Right atrium auricular region (tissue), 2 donors: ENCODE measurements at regions not wholly inside any gene's neighbourhood (a gene's known extent, or its start where the extent isn't known, plus 50 kb on each side); places are given as distances from the start of the nearest gene placed in this dataset.

Source experiments
- DNase-seq: peaks from one replicate; pipeline ENCODE4 v3.0.0-alpha.2; 2019; ENCODE audit warnings: low spot score
- H3K27ac ChIP-seq, 2 donors: fragments of 200-600 bp; sonication (generic); 1 replicate in 1 of 2; 2 replicates in 1 of 2; pipeline ENCODE4 v1.5.1; 2016 to 2019
- H3K27me3 ChIP-seq, 2 donors: fragments of 200-600 bp; sonication (generic); one replicate each; pipeline versions ENCODE4 v1.5.1 to v1.6.0; 2017 to 2019
- H3K36me3 ChIP-seq: fragments of 200-600 bp; sonication (generic); one replicate; pipeline ENCODE4 v1.5.1; 2016
- H3K4me1 ChIP-seq, 2 donors: fragments of 200-600 bp; sonication (generic); one replicate each; pipeline versions ENCODE4 v1.5.1 to v1.6.0; 2017 to 2019
- H3K4me3 ChIP-seq, 2 donors: fragments of 200-600 bp; sonication (generic); 1 replicate in 1 of 2; 2 replicates in 1 of 2; pipeline ENCODE4 v1.5.1; 2017 to 2019; ENCODE audit warnings: mild to moderate bottlenecking in 1 of 2, moderate library complexity in 1 of 2
- H3K9me3 ChIP-seq, 2 donors: fragments of 200-600 bp; sonication (generic); one replicate each; pipeline ENCODE4 v1.5.1; 2019
- TF ChIP-seq, protein P1 (sequence below), 2 donors: fragments of 200-600 bp; sonication (generic); IDR thresholded peaks; one replicate each; pipeline ENCODE4 v1.5.1; 2019; ENCODE audit warnings: antibody characterized with exemption in 2 of 2

- no peaks in the 10 kb centered on the region for H3K9me3 ChIP-seq
- no peaks in the 10 kb centered on the region for H3K4me1 ChIP-seq
- TF ChIP-seq, protein P1, sequence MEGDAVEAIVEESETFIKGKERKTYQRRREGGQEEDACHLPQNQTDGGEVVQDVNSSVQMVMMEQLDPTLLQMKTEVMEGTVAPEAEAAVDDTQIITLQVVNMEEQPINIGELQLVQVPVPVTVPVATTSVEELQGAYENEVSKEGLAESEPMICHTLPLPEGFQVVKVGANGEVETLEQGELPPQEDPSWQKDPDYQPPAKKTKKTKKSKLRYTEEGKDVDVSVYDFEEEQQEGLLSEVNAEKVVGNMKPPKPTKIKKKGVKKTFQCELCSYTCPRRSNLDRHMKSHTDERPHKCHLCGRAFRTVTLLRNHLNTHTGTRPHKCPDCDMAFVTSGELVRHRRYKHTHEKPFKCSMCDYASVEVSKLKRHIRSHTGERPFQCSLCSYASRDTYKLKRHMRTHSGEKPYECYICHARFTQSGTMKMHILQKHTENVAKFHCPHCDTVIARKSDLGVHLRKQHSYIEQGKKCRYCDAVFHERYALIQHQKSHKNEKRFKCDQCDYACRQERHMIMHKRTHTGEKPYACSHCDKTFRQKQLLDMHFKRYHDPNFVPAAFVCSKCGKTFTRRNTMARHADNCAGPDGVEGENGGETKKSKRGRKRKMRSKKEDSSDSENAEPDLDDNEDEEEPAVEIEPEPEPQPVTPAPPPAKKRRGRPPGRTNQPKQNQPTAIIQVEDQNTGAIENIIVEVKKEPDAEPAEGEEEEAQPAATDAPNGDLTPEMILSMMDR (IDR thresholded peaks at IDR 0.05): no peak
- no peak overlapping the region for H3K4me3 ChIP-seq
- no peak overlapping the region for H3K27ac ChIP-seq
- no peaks in the 10 kb centered on the region for H3K27me3 ChIP-seq
- no peaks in the 10 kb centered on the region for H3K36me3 ChIP-seq
- DNase-seq: no peak
Observed at GRCh38 chr6:163641706-163642105, 227.2 kb downstream of the QKI start.

DNA sequence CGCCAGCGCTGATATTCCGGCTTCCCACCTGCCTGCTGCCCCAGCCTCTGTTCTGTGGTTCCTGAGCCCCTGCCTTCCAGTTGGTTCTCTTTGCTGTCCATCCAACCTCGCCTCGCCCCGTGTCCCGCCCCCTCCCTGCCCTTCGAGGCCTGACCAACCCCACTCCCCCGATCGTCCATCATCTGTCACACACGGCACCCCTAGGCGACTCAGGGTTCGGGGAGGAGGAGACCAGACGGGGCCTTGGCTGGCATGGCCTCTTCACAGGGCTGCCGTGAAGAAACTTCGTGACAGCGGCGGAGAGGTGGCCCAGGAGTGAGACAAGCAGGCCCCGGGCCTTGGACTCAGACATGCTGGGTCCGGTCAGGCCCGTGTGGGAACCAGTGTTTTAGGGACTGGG lies 226.1 kb downstream of the QKI start:
- no peaks in the 10 kb centered on the region for H3K9me3 ChIP-seq
- H3K4me1 ChIP-seq: no peaks in the 10 kb centered on the region
- DNase-seq: no peak
- TF ChIP-seq, protein P1 (IDR thresholded peaks at IDR 0.05): no peak
- H3K27ac ChIP-seq: no peak overlapping the region
- no peak overlapping the region for H3K4me3 ChIP-seq
- H3K27me3 ChIP-seq: no peaks in the 10 kb centered on the region
- no peaks in the 10 kb centered on the region for H3K36me3 ChIP-seq

GRCh38 chr6:163637524-163637923 lies 223.0 kb downstream of the QKI start:
- no peak for DNase-seq

GRCh38 chr6:163635731-163636364 lies 221.3 kb downstream of the QKI start:
- Histone ChIP-seq H3K4me1 (no peaks in the 10 kb centered on the region), H3K4me3 (no peak overlapping the region), H3K36me3 (no peaks in the 10 kb centered on the region), H3K27ac (no peak overlapping the region), H3K9me3 (peaks cover 0 to 6% of the 10 kb centered on the region in 2 donors), H3K27me3 (no peaks in the 10 kb centered on the region)
- no peak for DNase-seq
- TF ChIP-seq, protein P1 (IDR thresholded peaks at IDR 0.05): no peak

More at GRCh38 chr6:163637524-163637923, 223.0 kb downstream of the QKI start:
- H3K36me3 ChIP-seq: no peaks in the 10 kb centered on the region
- H3K27ac ChIP-seq: no peak overlapping the region
- no peaks in the 10 kb centered on the region for H3K27me3 ChIP-seq
- H3K9me3 ChIP-seq: peaks cover 0 to 6% of the 10 kb centered on the region in 2 donors
- no peak overlapping the region for H3K4me3 ChIP-seq
- TF ChIP-seq, protein P1 (IDR thresholded peaks at IDR 0.05): no peak
- no peaks in the 10 kb centered on the region for H3K4me1 ChIP-seq

- Histone ChIP-seq H3K9me3 (peaks cover 0 to 6% of the 10 kb centered on the region in 2 donors), H3K36me3 (no peaks in the 10 kb centered on the region), H3K27me3 (no peaks in the 10 kb centered on the region), H3K27ac (no peak overlapping the region), H3K4me1 (peaks cover 0 to 5% of the 10 kb centered on the region in 2 donors), H3K4me3 (no peak overlapping the region)
- DNase-seq: no peak
- TF ChIP-seq, protein P1 (IDR thresholded peaks at IDR 0.05): no peak
Observed at GRCh38 chr6:163635315-163635714, 220.8 kb downstream of the QKI start.
